Activated naive CD4-positive, alpha-beta T cell treated with anti-CD3 and anti-CD28 coated beads, Interleukin-2, amount 10 ng/mL, durations not matched to agents 7 days and 5 days (primary cell): ENCODE measurements at regions not wholly inside any gene's neighbourhood (a gene's known extent, or its start where the extent isn't known, plus 50 kb on each side); places are given as distances from the start of the nearest gene placed in this dataset.

Experiments used
- CTCF ChIA-PET: fragments of 350-600 bp; sonication (Branson Sonifier 250); formaldehyde crosslinking; loops from one replicate; lab custom pipeline; 2021; ENCODE audit warnings: antibody characterized with exemption; lab: Charles Lee
- DNase-seq: peaks from one replicate; pipeline ENCODE4 v3.0.0-alpha.2; 2020
- H3K27ac Mint-ChIP-seq: one replicate; pipeline ENCODE4 v1.8.0; 2021; ENCODE audit warnings: mild to moderate bottlenecking, moderate library complexity, mixed read lengths
- H3K27me3 Mint-ChIP-seq: one replicate; pipeline ENCODE4 v1.8.0; 2021; ENCODE audit warnings: mild to moderate bottlenecking, mixed read lengths
- H3K36me3 Mint-ChIP-seq: one replicate; pipeline ENCODE4 v1.8.0; 2021; ENCODE audit warnings: mixed read lengths
- H3K4me1 Mint-ChIP-seq: one replicate; pipeline ENCODE4 v1.8.0; 2021; ENCODE audit warnings: mixed read lengths
- H3K4me3 Mint-ChIP-seq: one replicate; pipeline ENCODE4 v1.8.0; 2021; ENCODE audit warnings: mild to moderate bottlenecking, moderate library complexity, mixed read lengths
- H3K9me3 Mint-ChIP-seq: one replicate; pipeline ENCODE4 v1.8.0; 2021; ENCODE audit warnings: mixed read lengths

GRCh38 chr3:118683636-118684035 lies 351.0 kb downstream of the IGSF11 start:
- DNase-seq = no peak
- Mint-ChIP-seq H3K9me3 (peaks cover 2% of the 10 kb centered on the region), H3K27me3 (no peaks in the 10 kb centered on the region), H3K4me3 (no peak overlapping the region), H3K36me3 (no peaks in the 10 kb centered on the region), H3K27ac (no peak overlapping the region), H3K4me1 (no peaks in the 10 kb centered on the region)
- CTCF ChIA-PET = no interaction called here

DNA sequence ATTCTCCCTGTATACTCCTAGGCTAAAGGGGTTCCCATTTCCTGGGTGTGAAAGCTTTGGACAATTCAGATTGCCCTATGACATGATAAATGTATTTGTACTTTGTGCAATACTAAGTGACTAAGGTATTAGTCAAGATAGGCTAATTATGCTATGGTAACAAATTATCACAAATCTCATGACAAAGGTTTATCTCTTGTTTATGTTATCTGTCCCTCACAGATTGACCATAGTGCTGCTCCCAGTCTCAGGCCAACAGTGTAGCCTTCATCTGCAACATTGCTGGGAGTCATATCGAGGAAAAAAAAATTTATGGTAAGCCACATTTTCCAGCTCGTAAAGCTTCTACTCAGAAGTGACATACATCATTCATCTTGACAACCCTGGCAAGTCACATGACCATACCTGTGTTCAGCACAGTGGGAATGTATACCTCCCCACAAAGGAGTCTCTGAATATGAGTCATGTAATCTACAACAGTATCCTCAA lies 346.2 kb downstream of the IGSF11 start:
- CTCF ChIA-PET = no interaction called here
- DNase-seq = no peak
- no peak overlapping the region for H3K27ac Mint-ChIP-seq
- H3K4me3 Mint-ChIP-seq = no peak overlapping the region
- no peaks in the 10 kb centered on the region for H3K9me3 Mint-ChIP-seq
- no peaks in the 10 kb centered on the region for H3K4me1 Mint-ChIP-seq
- H3K27me3 Mint-ChIP-seq = no peaks in the 10 kb centered on the region
- no peaks in the 10 kb centered on the region for H3K36me3 Mint-ChIP-seq

- Mint-ChIP-seq H3K36me3 (no peaks in the 10 kb centered on the region), H3K9me3 (no peaks in the 10 kb centered on the region), H3K27ac (no peak overlapping the region), H3K4me1 (no peaks in the 10 kb centered on the region), H3K4me3 (no peak overlapping the region), H3K27me3 (no peaks in the 10 kb centered on the region)
- CTCF ChIA-PET = no interaction called here
- no peak for DNase-seq
Observed at GRCh38 chr3:118692416-118692815, 342.2 kb downstream of the IGSF11 start.

DNA sequence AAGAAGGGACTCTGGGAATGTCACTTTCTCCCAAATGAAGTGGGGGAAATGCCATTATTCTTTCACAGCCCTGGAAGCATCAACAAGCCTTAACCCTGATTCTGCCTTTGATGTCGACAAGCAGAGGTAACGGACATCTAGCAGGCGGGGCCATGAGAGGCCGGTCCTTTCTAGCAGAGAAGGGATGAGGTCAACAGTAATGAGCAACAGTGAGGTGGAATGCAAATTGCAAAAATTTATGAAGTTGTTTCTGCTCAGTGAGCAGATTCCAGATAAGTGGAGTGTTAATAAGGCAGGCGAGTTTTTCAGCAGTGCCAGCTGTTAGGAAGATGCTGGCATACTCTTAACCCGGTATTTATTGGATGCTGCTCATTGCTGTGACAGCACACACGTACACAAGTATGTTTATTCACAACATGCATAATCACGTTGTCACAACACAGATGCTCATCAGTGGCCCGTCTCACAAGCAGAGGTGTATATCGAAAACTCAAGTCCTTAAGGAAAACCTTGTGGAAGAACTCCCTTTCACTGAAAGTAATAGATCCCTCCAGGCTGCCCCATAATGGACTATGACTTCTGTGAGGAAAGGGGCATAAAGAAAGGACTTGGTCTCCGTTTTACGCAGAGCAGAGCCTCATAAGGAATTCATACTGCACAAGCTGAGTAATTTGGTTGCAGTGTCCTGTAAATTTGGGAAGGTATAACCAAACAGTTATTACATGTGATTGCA lies 329.0 kb downstream of the IGSF11 start:
- H3K27ac Mint-ChIP-seq = no peak overlapping the region
- H3K36me3 Mint-ChIP-seq = no peaks in the 10 kb centered on the region
- H3K4me1 Mint-ChIP-seq = no peaks in the 10 kb centered on the region
- no peaks in the 10 kb centered on the region for H3K9me3 Mint-ChIP-seq
- DNase-seq = no peak
- no peaks in the 10 kb centered on the region for H3K27me3 Mint-ChIP-seq
- CTCF ChIA-PET = no interaction called here
- no peak overlapping the region for H3K4me3 Mint-ChIP-seq

DNA sequence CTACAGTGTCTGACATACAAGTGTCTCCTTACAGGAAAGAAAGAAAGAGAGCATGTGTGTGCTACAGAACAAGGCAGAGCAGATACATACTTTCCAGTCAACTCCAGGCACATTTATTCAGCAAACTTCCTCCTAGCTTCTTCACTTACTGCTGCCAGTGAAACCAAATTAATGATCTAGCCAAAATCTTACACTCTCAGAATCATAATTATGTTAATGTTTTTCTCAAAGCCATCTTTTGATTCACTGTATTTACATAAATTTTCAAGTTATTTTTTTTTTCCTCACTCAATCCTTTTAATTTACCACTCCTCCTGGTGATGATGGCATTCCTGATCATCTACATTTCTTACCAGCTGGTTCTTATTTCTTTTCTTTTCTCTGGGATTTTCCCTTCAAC lies 326.7 kb downstream of the IGSF11 start:
- no peak overlapping the region for H3K27ac Mint-ChIP-seq
- H3K9me3 Mint-ChIP-seq = no peaks in the 10 kb centered on the region
- H3K4me1 Mint-ChIP-seq = no peaks in the 10 kb centered on the region
- no peak for DNase-seq
- H3K27me3 Mint-ChIP-seq = no peaks in the 10 kb centered on the region
- H3K4me3 Mint-ChIP-seq = no peak overlapping the region
- CTCF ChIA-PET = no interaction called here
- H3K36me3 Mint-ChIP-seq = no peaks in the 10 kb centered on the region

- Mint-ChIP-seq H3K9me3 (no peaks in the 10 kb centered on the region), H3K4me3 (no peak overlapping the region), H3K36me3 (no peaks in the 10 kb centered on the region), H3K27me3 (no peaks in the 10 kb centered on the region), H3K4me1 (no peaks in the 10 kb centered on the region), H3K27ac (no peak overlapping the region)
- no peak for DNase-seq
- CTCF ChIA-PET = no interaction called here
Observed at GRCh38 chr3:118710532-118710931, 324.1 kb downstream of the IGSF11 start.

DNA sequence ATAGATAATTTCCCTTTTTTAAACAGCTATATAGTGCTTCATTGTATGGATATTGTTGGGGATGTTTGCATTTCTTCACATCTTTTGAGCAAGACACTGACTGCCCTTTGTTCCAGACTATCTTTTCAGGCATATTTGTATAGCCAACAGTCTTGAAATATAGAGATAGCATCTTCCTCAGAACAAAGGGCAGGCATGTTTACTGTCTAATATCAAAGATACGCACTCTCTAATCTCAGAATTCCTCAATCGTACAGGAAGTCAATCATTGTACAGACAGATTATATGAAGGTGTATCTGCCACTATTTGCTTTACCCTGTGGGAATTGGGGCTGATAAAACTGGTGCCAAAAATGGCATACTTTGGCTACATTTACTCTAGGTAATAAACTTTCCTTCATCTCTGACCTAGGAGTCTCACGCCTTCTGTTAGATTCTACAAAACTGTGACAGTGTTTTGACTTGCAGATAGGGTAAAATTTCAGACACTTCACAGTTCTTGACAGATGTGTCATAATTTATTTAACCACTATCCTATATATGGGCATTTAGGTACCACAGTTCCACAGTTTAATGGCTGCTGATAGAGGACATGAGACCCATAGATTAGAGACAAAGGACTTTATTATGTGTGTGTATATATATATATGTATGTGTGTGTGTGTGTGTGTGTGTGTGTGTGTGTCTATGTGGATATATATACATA lies 321.0 kb downstream of the IGSF11 start:
- Mint-ChIP-seq H3K9me3 (no peaks in the 10 kb centered on the region), H3K36me3 (no peaks in the 10 kb centered on the region), H3K27ac (no peak overlapping the region), H3K27me3 (no peaks in the 10 kb centered on the region), H3K4me1 (no peaks in the 10 kb centered on the region), H3K4me3 (no peak overlapping the region)
- CTCF ChIA-PET = no interaction called here
- DNase-seq = no peak

- Mint-ChIP-seq H3K4me1 (no peaks in the 10 kb centered on the region), H3K27ac (no peak overlapping the region), H3K36me3 (no peaks in the 10 kb centered on the region), H3K27me3 (no peaks in the 10 kb centered on the region), H3K9me3 (peaks cover 4% of the 10 kb centered on the region), H3K4me3 (no peak overlapping the region)
- DNase-seq = no peak
- CTCF ChIA-PET = no interaction called here
Observed at GRCh38 chr3:118714800-118715199, 319.8 kb downstream of the IGSF11 start.

GRCh38 chr3:118729546-118729945 lies 305.1 kb downstream of the IGSF11 start:
- CTCF ChIA-PET = no interaction called here
- no peak for DNase-seq
- no peaks in the 10 kb centered on the region for H3K36me3 Mint-ChIP-seq
- H3K27me3 Mint-ChIP-seq = no peaks in the 10 kb centered on the region
- H3K4me1 Mint-ChIP-seq = no peaks in the 10 kb centered on the region
- no peak overlapping the region for H3K27ac Mint-ChIP-seq
- H3K9me3 Mint-ChIP-seq = no peaks in the 10 kb centered on the region
- no peak overlapping the region for H3K4me3 Mint-ChIP-seq

DNA sequence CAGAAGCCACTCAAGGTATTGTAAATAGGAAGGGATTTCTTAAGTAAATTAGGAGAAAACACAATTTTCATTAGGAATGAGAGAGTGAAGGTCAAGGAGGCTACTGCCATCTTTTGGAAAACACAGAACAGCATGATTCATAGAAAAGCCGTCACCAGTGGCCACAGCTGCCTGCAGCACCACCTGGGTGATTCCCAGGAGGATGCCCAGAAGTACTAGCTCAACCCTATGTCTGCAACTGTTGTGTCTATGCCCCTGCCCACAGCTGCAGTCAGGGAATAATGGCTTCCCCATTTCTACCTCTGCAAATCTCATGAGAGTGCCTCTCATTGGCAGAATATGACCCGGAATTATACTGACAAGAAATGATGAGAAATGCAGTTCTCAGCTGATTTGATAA lies 300.0 kb downstream of the IGSF11 start:
- H3K27me3 Mint-ChIP-seq = no peaks in the 10 kb centered on the region
- H3K4me3 Mint-ChIP-seq = no peak overlapping the region
- DNase-seq = no peak

GRCh38 chr3:118736107-118736506 lies 298.5 kb downstream of the IGSF11 start:
- no peak overlapping the region for H3K4me3 Mint-ChIP-seq
- no peaks in the 10 kb centered on the region for H3K27me3 Mint-ChIP-seq
- no peaks in the 10 kb centered on the region for H3K9me3 Mint-ChIP-seq
- H3K27ac Mint-ChIP-seq = no peak overlapping the region
- CTCF ChIA-PET = no interaction called here
- DNase-seq = no peak
- no peaks in the 10 kb centered on the region for H3K4me1 Mint-ChIP-seq
- no peaks in the 10 kb centered on the region for H3K36me3 Mint-ChIP-seq

More for the DNA sequence above, 300.0 kb downstream of the IGSF11 start:
- H3K4me1 Mint-ChIP-seq = no peaks in the 10 kb centered on the region
- no peak overlapping the region for H3K27ac Mint-ChIP-seq
- H3K36me3 Mint-ChIP-seq = no peaks in the 10 kb centered on the region
- H3K9me3 Mint-ChIP-seq = no peaks in the 10 kb centered on the region
- CTCF ChIA-PET = no interaction called here

DNA sequence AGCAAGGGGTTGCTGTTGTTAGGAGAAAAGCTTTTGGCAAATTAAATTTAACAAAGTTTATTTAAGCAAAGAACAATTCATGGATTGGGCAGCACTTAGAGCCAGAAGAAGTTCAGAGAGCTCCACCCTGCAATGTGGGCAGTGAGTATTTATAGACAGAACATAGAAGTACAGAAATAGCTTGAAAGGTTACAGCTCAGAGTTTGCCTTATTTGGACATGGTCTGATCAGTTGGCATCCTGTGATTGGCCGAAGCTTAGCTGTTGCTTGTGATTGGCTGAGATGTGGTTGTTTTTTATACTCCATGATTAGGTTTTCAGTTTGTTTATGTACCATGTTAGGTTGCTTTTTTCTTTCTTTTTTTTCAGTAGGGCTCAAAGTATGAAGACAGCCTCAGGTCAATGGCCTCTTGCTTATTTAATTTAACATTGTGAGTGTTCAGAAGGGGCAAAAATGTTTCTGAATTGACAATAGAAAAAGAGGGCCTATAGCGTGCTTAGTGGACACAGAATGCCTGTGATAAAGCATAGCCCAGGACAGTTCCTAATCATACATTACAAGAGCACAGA lies 293.8 kb downstream of the IGSF11 start:
- Mint-ChIP-seq H3K27ac (no peak overlapping the region), H3K27me3 (no peaks in the 10 kb centered on the region), H3K36me3 (no peaks in the 10 kb centered on the region), H3K4me1 (no peaks in the 10 kb centered on the region), H3K4me3 (no peak overlapping the region), H3K9me3 (no peaks in the 10 kb centered on the region)
- no peak for DNase-seq
- CTCF ChIA-PET = no interaction called here

- no peak overlapping the region for H3K4me3 Mint-ChIP-seq
Observed at GRCh38 chr3:118742760-118743159, 291.9 kb downstream of the IGSF11 start.

DNA sequence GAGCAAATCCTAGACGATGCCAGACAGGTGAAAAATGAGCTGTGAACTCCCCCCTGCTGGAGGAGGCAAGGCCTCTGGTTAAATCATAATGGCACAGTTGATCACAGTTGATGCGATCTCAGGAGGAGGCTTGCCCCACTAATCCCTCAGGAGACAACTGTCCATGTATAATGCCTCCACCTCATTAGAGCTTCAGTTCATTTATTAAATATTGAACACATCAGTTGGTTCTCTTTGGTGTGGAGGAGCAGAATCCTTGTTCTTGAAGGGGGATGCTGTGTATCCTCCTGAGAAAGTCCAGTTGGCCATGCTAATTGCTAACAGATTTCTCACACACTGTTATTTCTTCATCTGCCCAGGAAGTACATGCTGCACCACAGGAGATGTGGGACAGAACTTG lies 290.5 kb downstream of the IGSF11 start:
- Mint-ChIP-seq H3K27ac (no peak overlapping the region), H3K36me3 (no peaks in the 10 kb centered on the region), H3K4me1 (no peaks in the 10 kb centered on the region), H3K4me3 (no peak overlapping the region), H3K27me3 (no peaks in the 10 kb centered on the region), H3K9me3 (no peaks in the 10 kb centered on the region)
- CTCF ChIA-PET = no interaction called here
- no peak for DNase-seq

More at GRCh38 chr3:118742760-118743159, 291.9 kb downstream of the IGSF11 start:
- no peak for DNase-seq
- Mint-ChIP-seq H3K27me3 (no peaks in the 10 kb centered on the region), H3K27ac (no peak overlapping the region), H3K9me3 (no peaks in the 10 kb centered on the region), H3K4me1 (no peaks in the 10 kb centered on the region), H3K36me3 (no peaks in the 10 kb centered on the region)
- CTCF ChIA-PET = no interaction called here
